ENCODE measurements at regions not wholly inside any gene's neighbourhood (a gene's known extent, or its start where the extent isn't known, plus 50 kb on each side); places are given as distances from the start of the nearest gene placed in this dataset.

GRCh38 chr4:28479666-28480065, 1619.0 kb downstream of the STIM2 start:
- no peak for DNase-seq (ENCODE audit: low read depth in 1 of 2, low spot score in 1 of 2)
- TF ChIP-seq GABPA (IDR thresholded peaks at IDR 0.05; ENCODE audit: low read depth) (no peak), REST (IDR thresholded peaks at IDR 0.05; ENCODE audit: insufficient replicate concordance, low read depth) (no peak), SPI1 (IDR thresholded peaks at IDR 0.05; ENCODE audit: borderline replicate concordance, low read depth) (no peak), CTCF (IDR thresholded peaks at IDR 0.05; ENCODE audit: insufficient read depth, low read length) (no peak), POLR2AphosphoS5 (IDR thresholded peaks at IDR 0.05; ENCODE audit: low read depth) (no peak)
- Histone ChIP-seq H3K27ac (replicated peaks) (no peak overlapping the region), H3K4me3 (replicated peaks; ENCODE audit: insufficient read depth, low read length) (no peak overlapping the region), H3K27me3 (ENCODE audit: insufficient read depth, poor library complexity, severe bottlenecking) (no peaks in the 10 kb centered on the region)

GRCh38 chr4:28481565-28481964, 1620.9 kb downstream of the STIM2 start:
- DNase-seq (ENCODE audit: low read depth in 1 of 2, low spot score in 1 of 2), result no peak
- Histone ChIP-seq H3K27me3 (ENCODE audit: insufficient read depth, poor library complexity, severe bottlenecking) (no peaks in the 10 kb centered on the region), H3K4me3 (replicated peaks; ENCODE audit: insufficient read depth, low read length) (no peak overlapping the region), H3K27ac (replicated peaks) (no peak overlapping the region)
- TF ChIP-seq GABPA (IDR thresholded peaks at IDR 0.05; ENCODE audit: low read depth) (no peak), CTCF (IDR thresholded peaks at IDR 0.05; ENCODE audit: insufficient read depth, low read length) (no peak), REST (IDR thresholded peaks at IDR 0.05; ENCODE audit: insufficient replicate concordance, low read depth) (no peak), POLR2AphosphoS5 (IDR thresholded peaks at IDR 0.05; ENCODE audit: low read depth) (no peak), SPI1 (IDR thresholded peaks at IDR 0.05; ENCODE audit: borderline replicate concordance, low read depth) (no peak)

- H3K4me3 ChIP-seq (replicated peaks; ENCODE audit: insufficient read depth, low read length), result no peak overlapping the region
- no peak overlapping the region for H3K27ac ChIP-seq (replicated peaks)
- TF ChIP-seq SPI1 (IDR thresholded peaks at IDR 0.05; ENCODE audit: borderline replicate concordance, low read depth) (no peak), REST (IDR thresholded peaks at IDR 0.05; ENCODE audit: insufficient replicate concordance, low read depth) (no peak), GABPA (IDR thresholded peaks at IDR 0.05; ENCODE audit: low read depth) (no peak), CTCF (IDR thresholded peaks at IDR 0.05; ENCODE audit: insufficient read depth, low read length) (no peak), POLR2AphosphoS5 (IDR thresholded peaks at IDR 0.05; ENCODE audit: low read depth) (no peak)
- H3K27me3 ChIP-seq (ENCODE audit: insufficient read depth, poor library complexity, severe bottlenecking), result no peaks in the 10 kb centered on the region
- no peak for DNase-seq (ENCODE audit: low read depth in 1 of 2, low spot score in 1 of 2)
Observed at GRCh38 chr4:28482580-28483270, 1622.1 kb downstream of the STIM2 start.

Measured in HL-60 (cell line).